22Rv1 (cell line): ENCODE measurements at regions not wholly inside any gene's neighbourhood (a gene's known extent, or its start where the extent isn't known, plus 50 kb on each side); places are given as distances from the start of the nearest gene placed in this dataset.

ENCODE experiments used
- H3K27ac ChIP-seq: fragments of 450-650 bp; 2 replicates; pipeline ENCODE4 v1.5.1; 2017
- CTCF ChIP-seq: fragments of 450-650 bp; IDR thresholded peaks from 2 replicates; pipeline ENCODE4 v1.5.1; 2017; ENCODE audit warnings: mild to moderate bottlenecking
- ZFX ChIP-seq: fragments of 450-650 bp; IDR thresholded peaks from 2 replicates; pipeline ENCODE4 v1.6.1; 2017; ENCODE audit warnings: antibody characterized with exemption, borderline replicate concordance

GRCh38 chr11:30109774-30110173 is 92.9 kb upstream of the KCNA4 start:
- no peak overlapping the region for H3K27ac ChIP-seq
- TF ChIP-seq ZFX, result no peak
- no peak for TF ChIP-seq CTCF

- TF ChIP-seq CTCF, result no peak
- no peak for TF ChIP-seq ZFX
- no peak overlapping the region for H3K27ac ChIP-seq
Measured at GRCh38 chr11:30110691-30111090, 93.9 kb upstream of the KCNA4 start.

GRCh38 chr11:30111786-30112185 is 95.0 kb upstream of the KCNA4 start:
- TF ChIP-seq ZFX (no peak), CTCF (no peak)
- peak overlapping the region; percentile 32; the same call in 1 of the 2 replicates for H3K27ac ChIP-seq

GRCh38 chr11:30113326-30113898 is 96.6 kb upstream of the KCNA4 start:
- TF ChIP-seq ZFX, result no peak
- no peak for TF ChIP-seq CTCF

GRCh38 chr11:30116512-30116911 is 99.7 kb upstream of the KCNA4 start:
- TF ChIP-seq CTCF (no peak), ZFX (no peak)
- H3K27ac ChIP-seq, result no peak overlapping the region

More at GRCh38 chr11:30113326-30113898, 96.6 kb upstream of the KCNA4 start:
- H3K27ac ChIP-seq, result no peak overlapping the region

- TF ChIP-seq ZFX (no peak), CTCF (no peak)
- no peak overlapping the region for H3K27ac ChIP-seq
Measured at GRCh38 chr11:30120045-30120589, 103.3 kb upstream of the KCNA4 start.

GRCh38 chr11:30125456-30125855 is 105.4 kb upstream of the FSHB start:
- no peak overlapping the region for H3K27ac ChIP-seq
- no peak for TF ChIP-seq CTCF
- TF ChIP-seq ZFX, result no peak
